Gastrocnemius medialis (tissue), 4 donors: ENCODE measurements at regions not wholly inside any gene's neighbourhood (a gene's known extent, or its start where the extent isn't known, plus 50 kb on each side); places are given as distances from the start of the nearest gene placed in this dataset.

Experiments used
- CTCF ChIP-seq, 5 experiments: fragments of 450-650 bp in 3 of 5; fragments of 200-600 bp in 2 of 5; sonication (generic) in 2 of 5; IDR thresholded peaks in 4 of 5; conservative IDR thresholded peaks in 1 of 5; 1 replicate in 4 of 5; 2 replicates in 1 of 5; pipeline ENCODE4 v1.5.1; 2016 to 2019; ENCODE audit warnings: antibody characterized with exemption in 5 of 5, mild to moderate bottlenecking in 3 of 5, moderate library complexity in 3 of 5
- POLR2A ChIP-seq, 2 donors: fragments of 450-650 bp; IDR thresholded peaks; one replicate each; pipeline ENCODE4 v1.6.1; 2017; ENCODE audit warnings: antibody characterized with exemption in 2 of 2, mild to moderate bottlenecking in 2 of 2, moderate library complexity in 2 of 2

GRCh38 chr6:112710710-112711109, 363.6 kb downstream of the RFPL4B start:
- TF ChIP-seq POLR2A (IDR thresholded peaks at IDR 0.05) (no peak), CTCF (IDR thresholded peaks at IDR 0.05 in 4 of 5, conservative IDR thresholded peaks at IDR 0.05 in 1 of 5) (no peak)
